SK-N-SH (cell line): ENCODE measurements at regions not wholly inside any gene's neighbourhood (a gene's known extent, or its start where the extent isn't known, plus 50 kb on each side); places are given as distances from the start of the nearest gene placed in this dataset.

Source experiments
- CTCF ChIA-PET: fragments of 300-600, 350-600 bp; formaldehyde crosslinking; extraction: SDS; loops from one replicate; lab custom pipeline; 2021; lab: Yijun Ruan, JAX
- POLR2A ChIA-PET: fragments of 350-600 bp; sonication (Branson Sonifier 250); formaldehyde crosslinking; extraction: SDS; loops from one replicate; lab custom pipeline; 2020; ENCODE audit warnings: antibody characterized with exemption, inconsistent platforms; lab: Yijun Ruan, JAX
- DNase-seq: peaks from one replicate; pipeline ENCODE4 v3.0.0; 2012
- H2AFZ ChIP-seq: fragments of 200-600 bp; sonication (generic); 2 replicates; pipeline ENCODE4 v1.8.1; 2016; ENCODE audit warnings: antibody characterized with exemption, mild to moderate bottlenecking, low read depth
- H3F3A ChIP-seq: fragments of 200-600 bp; sonication (generic); replicated peaks from 2 replicates; pipeline ENCODE3; 2016; ENCODE audit warnings: antibody characterized with exemption, mild to moderate bottlenecking; ENCODE audit not compliant: insufficient read depth
- H3K27ac ChIP-seq, 2 experiments: fragments of 200-500 bp in 1 of 2; fragments of 200-600 bp in 1 of 2; sonication (Bioruptor generic) in 1 of 2; sonication (generic), shearing (Covaris generic) in 1 of 2; 2 replicates each; pipeline versions ENCODE4 v1.5.1 to v1.6.1; 2014 to 2016; ENCODE audit warnings: low read depth in 2 of 2, inconsistent platforms in 1 of 2, low read length in 1 of 2, mild to moderate bottlenecking in 1 of 2, mixed read lengths in 1 of 2
- H3K27me3 ChIP-seq: fragments of 200-600 bp; sonication (generic), shearing (Covaris generic); 2 replicates; pipeline ENCODE4 v1.6.1; 2016; ENCODE audit warnings: mixed run types; ENCODE audit not compliant: insufficient read depth
- H3K36me3 ChIP-seq, 2 experiments: fragments of 200-500 bp in 1 of 2; fragments of 200-600 bp in 1 of 2; sonication (Bioruptor generic) in 1 of 2; sonication (generic) in 1 of 2; replicated peaks in 1 of 2; 2 replicates each; pipeline versions ENCODE3 to v1.5.1; 2014 to 2016; ENCODE audit warnings: low read length in 1 of 2, mild to moderate bottlenecking in 1 of 2; ENCODE audit not compliant: insufficient read depth in 2 of 2, control insufficient read depth in 1 of 2
- H3K4me1 ChIP-seq, 2 experiments: fragments of 200-500 bp in 1 of 2; fragments of 200-600 bp in 1 of 2; sonication (Bioruptor generic) in 1 of 2; sonication (generic), shearing (Covaris generic) in 1 of 2; 2 replicates each; pipeline versions ENCODE4 v1.5.1 to v1.6.1; 2014 to 2016; ENCODE audit warnings: low read depth in 1 of 2, low read length in 1 of 2, mixed run types in 1 of 2; ENCODE audit not compliant: insufficient read depth in 2 of 2, control insufficient read depth in 1 of 2
- H3K4me2 ChIP-seq: fragments of 200-600 bp; sonication (generic), shearing (Covaris generic); 2 replicates; pipeline ENCODE4 v1.6.1; 2017; ENCODE audit warnings: mixed run types
- H3K4me3 ChIP-seq, 2 experiments: fragments of 200-500 bp in 1 of 2; fragments of 200-600 bp in 1 of 2; sonication (Bioruptor generic) in 1 of 2; sonication (generic), shearing (Covaris generic) in 1 of 2; 2 replicates each; pipeline versions ENCODE4 v1.5.1 to v1.8.1; 2014 to 2016; ENCODE audit warnings: low read depth in 2 of 2, inconsistent platforms in 1 of 2, low read length in 1 of 2, mild to moderate bottlenecking in 1 of 2, mixed read lengths in 1 of 2, moderate library complexity in 1 of 2
- H3K79me2 ChIP-seq: fragments of 200-600 bp; sonication (generic); 2 replicates; pipeline ENCODE4 v1.8.1; 2017; ENCODE audit warnings: mild to moderate bottlenecking; ENCODE audit not compliant: insufficient read depth
- H3K9ac ChIP-seq: fragments of 200-600 bp; sonication (generic); 2 replicates; pipeline ENCODE4 v1.6.1; 2017; ENCODE audit warnings: mixed run types
- H3K9me2 ChIP-seq: fragments of 200-600 bp; sonication (generic); 2 replicates; pipeline ENCODE4 v1.6.1; 2017; ENCODE audit warnings: mixed run types
- H3K9me3 ChIP-seq: fragments of 200-600 bp; sonication (generic); 2 replicates; pipeline ENCODE4 v1.6.1; 2017; ENCODE audit warnings: mixed run types, mild to moderate bottlenecking, moderate library complexity
- H4K20me1 ChIP-seq: fragments of 200-600 bp; sonication (generic); 2 replicates; pipeline ENCODE4 v1.6.1; 2017; ENCODE audit warnings: mild to moderate bottlenecking, mixed run types; ENCODE audit not compliant: insufficient read depth
- CHD2 ChIP-seq: fragments of 150-350 bp; IDR thresholded peaks from 2 replicates; pipeline ENCODE4 v1.6.1; 2018; ENCODE audit warnings: low read length; ENCODE audit not compliant: partially characterized antibody
- CTCF ChIP-seq: fragments of 200-600 bp; sonication (generic); IDR thresholded peaks from 2 replicates; pipeline ENCODE4 v1.6.1; 2017; ENCODE audit warnings: antibody characterized with exemption, mild to moderate bottlenecking, moderate library complexity
- ELF1 ChIP-seq: IDR thresholded peaks from 2 replicates; pipeline ENCODE4 v1.4.0; 2012
- EP300 ChIP-seq, 2 experiments: IDR thresholded peaks; 2 replicates each; pipeline versions ENCODE4 v1.4.0 to v1.6.1; 2012; ENCODE audit warnings: borderline replicate concordance in 1 of 2, low read depth in 1 of 2, low read length in 1 of 2
- EZH2phosphoT487 ChIP-seq: fragments of 200-600 bp; sonication (generic); IDR thresholded peaks from 2 replicates; pipeline ENCODE4 v1.6.1; 2017; ENCODE audit warnings: low read depth, mixed run types, mild to moderate bottlenecking, antibody characterized with exemption, moderate library complexity, borderline replicate concordance
- FOXM1 ChIP-seq: IDR thresholded peaks from 2 replicates; pipeline ENCODE4 v1.4.0; 2012; ENCODE audit warnings: low read depth, mild to moderate bottlenecking
- GABPA ChIP-seq: IDR thresholded peaks from 2 replicates; pipeline ENCODE4 v1.4.0; 2012; ENCODE audit warnings: low read depth, mild to moderate bottlenecking
- GATA2 ChIP-seq: sonication (generic); formaldehyde crosslinking; IDR thresholded peaks from 2 replicates; pipeline ENCODE4 v1.5.0; 2020; ENCODE audit warnings: mild to moderate bottlenecking, missing genetic modification reagents
- IRF3 ChIP-seq: fragments of 150-350 bp; IDR thresholded peaks from 2 replicates; pipeline ENCODE4 v1.6.1; 2016; ENCODE audit warnings: mild to moderate bottlenecking, low read depth, low read length
- MEF2A ChIP-seq: IDR thresholded peaks from 2 replicates; pipeline ENCODE4 v1.4.0; 2012; ENCODE audit warnings: low read depth, borderline replicate concordance
- NFIC ChIP-seq: IDR thresholded peaks from 2 replicates; pipeline ENCODE4 v1.4.0; 2012; ENCODE audit warnings: borderline replicate concordance
- RAD21 ChIP-seq: IDR thresholded peaks from 2 replicates; pipeline ENCODE4 v1.6.1; 2012; ENCODE audit warnings: mild to moderate bottlenecking, low read length
- RFX5 ChIP-seq: IDR thresholded peaks from 2 replicates; pipeline ENCODE4 v1.6.1; 2012; ENCODE audit warnings: mild to moderate bottlenecking, improper control_type of control experiment, low read length
- RXRA ChIP-seq: IDR thresholded peaks from 2 replicates; pipeline ENCODE4 v1.4.0; 2012; ENCODE audit warnings: low read depth, mild to moderate bottlenecking, borderline replicate concordance
- USF1 ChIP-seq: IDR thresholded peaks from 2 replicates; pipeline ENCODE4 v1.4.0; 2012; ENCODE audit warnings: low read depth, borderline replicate concordance
- USF2 ChIP-seq: fragments of 150-350 bp; IDR thresholded peaks from 2 replicates; pipeline ENCODE4 v1.6.1; 2017; ENCODE audit warnings: antibody characterized with exemption, low read length, low read depth, borderline replicate concordance

GRCh38 chr5:23742701-23743100 is 235.3 kb downstream of the PRDM9 start (continued):
- no peak for TF ChIP-seq RAD21
- no peak for TF ChIP-seq USF1
- TF ChIP-seq, all 33 proteins: peak for 0

GRCh38 chr5:23755906-23756305 is 248.5 kb downstream of the PRDM9 start:
- H2AFZ ChIP-seq = no peak overlapping the region
- no peaks in the 10 kb centered on the region for H3K36me3 ChIP-seq
- no peaks in the 10 kb centered on the region for H3F3A ChIP-seq
- no peaks in the 10 kb centered on the region for H3K4me1 ChIP-seq
- no peak overlapping the region for H3K4me3 ChIP-seq
- ChIA-PET POLR2A (no interaction called here), CTCF (interaction anchor here (1.6 kb wide), 1 partner anchor 22 kb away, joined by 3 read pairs; no protein-coding TSS in a partner anchor)
- no peak overlapping the region for H3K4me2 ChIP-seq
- DNase-seq = no peak
- no peak overlapping the region for H3K9ac ChIP-seq
- H3K27me3 ChIP-seq = no peaks in the 10 kb centered on the region
- no peaks in the 10 kb centered on the region for H3K9me2 ChIP-seq
- H3K9me3 ChIP-seq = no peaks in the 10 kb centered on the region
- TF ChIP-seq EP300 (IDR thresholded peaks at IDR 0.05; ENCODE audit: borderline replicate concordance in 1 of 2, low read depth in 1 of 2, low read length in 1 of 2) (no peak), GATA2 (no peak), RXRA (no peak), EZH2phosphoT487 (no peak), FOXM1 (no peak), MEF2A (no peak), IRF3 (no peak), CHD2 (no peak), RFX5 (no peak), USF1 (no peak), CTCF (no peak), USF2 (no peak), NFIC (no peak), RAD21 (no peak), ELF1 (no peak), GABPA (no peak)
- H3K27ac ChIP-seq = no peak overlapping the region
- no peaks in the 10 kb centered on the region for H4K20me1 ChIP-seq
- no peaks in the 10 kb centered on the region for H3K79me2 ChIP-seq
